ENCODE measurements at regions not wholly inside any gene's neighbourhood (a gene's known extent, or its start where the extent isn't known, plus 50 kb on each side); places are given as distances from the start of the nearest gene placed in this dataset.

GRCh38 chr14:76922584-76922983 is 96.4 kb downstream of the LRRC74A start:
- TF ChIP-seq CTCF (IDR thresholded peaks at IDR 0.05): no peak
- TF ChIP-seq YY1 (IDR thresholded peaks at IDR 0.05; ENCODE audit: low read depth): no peak
